ENCODE measurements at regions not wholly inside any gene's neighbourhood (a gene's known extent, or its start where the extent isn't known, plus 50 kb on each side); places are given as distances from the start of the nearest gene placed in this dataset.

DNA sequence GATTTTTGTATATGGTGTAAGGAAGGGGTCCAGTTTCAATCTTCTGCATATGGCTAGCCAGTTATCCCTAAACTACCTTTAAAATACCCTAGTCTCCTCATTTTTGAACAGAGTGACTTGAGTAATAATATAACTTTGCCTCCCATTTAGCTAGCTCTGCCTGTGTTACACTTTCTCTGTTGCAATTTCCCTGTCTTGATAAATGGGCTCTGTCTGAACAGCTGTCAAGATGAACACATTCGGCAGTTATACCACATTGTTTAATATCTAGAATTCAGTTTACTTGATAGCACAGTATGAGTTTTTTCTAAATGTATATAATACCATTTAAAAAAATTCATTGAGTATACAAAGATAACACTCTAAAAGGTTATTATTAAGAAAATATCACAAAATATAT lies 562.9 kb upstream of the FTMT start:
- TF ChIP-seq, protein P1, sequence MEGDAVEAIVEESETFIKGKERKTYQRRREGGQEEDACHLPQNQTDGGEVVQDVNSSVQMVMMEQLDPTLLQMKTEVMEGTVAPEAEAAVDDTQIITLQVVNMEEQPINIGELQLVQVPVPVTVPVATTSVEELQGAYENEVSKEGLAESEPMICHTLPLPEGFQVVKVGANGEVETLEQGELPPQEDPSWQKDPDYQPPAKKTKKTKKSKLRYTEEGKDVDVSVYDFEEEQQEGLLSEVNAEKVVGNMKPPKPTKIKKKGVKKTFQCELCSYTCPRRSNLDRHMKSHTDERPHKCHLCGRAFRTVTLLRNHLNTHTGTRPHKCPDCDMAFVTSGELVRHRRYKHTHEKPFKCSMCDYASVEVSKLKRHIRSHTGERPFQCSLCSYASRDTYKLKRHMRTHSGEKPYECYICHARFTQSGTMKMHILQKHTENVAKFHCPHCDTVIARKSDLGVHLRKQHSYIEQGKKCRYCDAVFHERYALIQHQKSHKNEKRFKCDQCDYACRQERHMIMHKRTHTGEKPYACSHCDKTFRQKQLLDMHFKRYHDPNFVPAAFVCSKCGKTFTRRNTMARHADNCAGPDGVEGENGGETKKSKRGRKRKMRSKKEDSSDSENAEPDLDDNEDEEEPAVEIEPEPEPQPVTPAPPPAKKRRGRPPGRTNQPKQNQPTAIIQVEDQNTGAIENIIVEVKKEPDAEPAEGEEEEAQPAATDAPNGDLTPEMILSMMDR (IDR thresholded peaks at IDR 0.05; ENCODE audit: insufficient read depth, low read length, poor library complexity, severe bottlenecking), result no peak
- TF ChIP-seq EZH2phosphoT487 (conservative IDR thresholded peaks at IDR 0.05; ENCODE audit: low read length), result no peak

Measured in SU-DHL-6 (cell line).